ENCODE measurements at regions not wholly inside any gene's neighbourhood (a gene's known extent, or its start where the extent isn't known, plus 50 kb on each side); places are given as distances from the start of the nearest gene placed in this dataset.

- no peak for TF ChIP-seq CTCF (optimal IDR thresholded peaks at IDR 0.05 in 1 of 3, IDR thresholded peaks at IDR 0.05 in 1 of 3, conservative IDR thresholded peaks at IDR 0.05 in 1 of 3; ENCODE audit: extremely low read depth in 1 of 3, insufficient read depth in 2 of 3, low read length in 3 of 3)
- TF ChIP-seq EZH2 (IDR thresholded peaks at IDR 0.05; ENCODE audit: low read length) = no peak
Observed at GRCh38 chrX:40920351-40920750, 164.9 kb upstream of the USP9X start.

All from keratinocyte (primary cell).